CD4-positive, alpha-beta T cell treated with Interferon gamma for 1 hour (primary cell): ENCODE measurements at regions not wholly inside any gene's neighbourhood (a gene's known extent, or its start where the extent isn't known, plus 50 kb on each side); places are given as distances from the start of the nearest gene placed in this dataset.
"Not testable (repeated sequence)": the region's sequence is repeated elsewhere in the genome, so short reads cannot be mapped to it uniquely, and the experiment has no call there.

ENCODE experiments used
- DNase-seq: peaks from one replicate; pipeline ENCODE4 v3.0.0-alpha.2; 2020

DNA sequence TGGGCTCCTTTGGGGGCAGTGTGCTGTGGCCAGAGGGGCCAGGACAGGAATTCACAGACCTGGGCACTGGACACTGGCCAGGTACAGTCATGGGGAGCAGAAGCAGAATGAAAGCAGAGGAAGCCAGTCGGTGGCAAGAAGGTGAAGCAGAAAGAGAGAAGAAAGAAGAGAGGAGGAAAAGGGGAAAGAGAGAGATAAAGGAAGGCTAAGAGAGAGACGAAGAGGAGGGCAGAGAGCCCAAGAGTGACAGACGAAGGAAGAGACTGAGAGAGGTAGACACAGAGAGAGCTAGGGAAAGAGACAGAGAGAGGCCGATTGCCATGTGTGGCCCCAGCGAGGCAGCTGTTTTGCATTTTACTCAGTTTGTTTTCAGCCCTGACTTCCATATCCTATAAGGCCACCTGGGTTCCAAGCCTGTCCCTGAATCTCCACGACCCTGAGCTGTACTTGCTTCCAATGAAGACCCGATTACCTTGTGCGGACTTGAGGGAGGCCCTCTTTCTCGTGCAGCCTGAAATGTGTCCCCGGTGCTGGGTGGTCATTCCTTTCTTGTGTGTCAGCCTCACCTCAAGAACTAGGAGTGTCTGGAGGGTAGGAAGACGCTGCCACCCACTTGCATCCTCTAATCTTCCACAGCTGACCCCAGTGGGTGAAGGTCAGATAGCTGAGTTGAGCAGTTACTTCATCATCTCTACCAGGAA lies 73.9 kb downstream of the LSM3 start:
- DNase-seq, result no peak

DNA sequence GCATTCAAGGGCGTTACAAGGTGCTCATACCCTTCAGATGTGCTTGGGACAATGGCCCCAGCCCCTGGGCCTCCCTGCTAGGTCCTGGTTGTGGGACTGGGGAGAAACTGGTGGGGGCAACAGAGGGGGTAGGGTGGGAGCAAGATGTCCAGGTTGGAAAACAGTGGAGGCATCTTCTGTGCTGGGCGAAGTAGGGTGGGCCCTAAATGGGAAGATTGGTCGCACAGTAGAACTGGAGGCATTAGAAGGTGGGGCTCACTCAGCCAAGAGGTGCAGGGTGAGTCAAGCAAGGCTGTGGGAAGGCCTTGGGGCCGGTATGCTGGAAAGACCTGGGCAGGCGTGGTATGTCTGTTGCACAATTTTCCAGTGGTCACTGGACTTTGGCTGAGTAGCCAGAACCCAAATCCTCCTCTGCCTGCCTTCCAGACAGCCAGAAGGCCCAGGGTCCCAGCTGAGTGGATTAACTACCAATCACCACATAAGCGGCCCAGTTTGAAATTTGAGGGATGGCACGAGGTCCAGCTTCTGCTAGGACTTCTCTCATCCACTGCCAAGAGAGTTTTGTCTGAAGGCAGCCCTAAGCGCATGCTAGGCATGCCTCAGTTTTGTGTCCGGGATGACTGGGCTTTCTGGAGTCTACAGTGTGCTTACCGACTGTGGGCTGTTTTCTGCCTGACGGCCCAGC lies 74.5 kb downstream of the LSM3 start:
- DNase-seq, result no peak

GRCh38 chr3:14253707-14254382 lies 75.2 kb downstream of the LSM3 start:
- no peak for DNase-seq

- no peak for DNase-seq
Measured at GRCh38 chr3:14254812-14255702, 76.4 kb downstream of the LSM3 start.

GRCh38 chr3:14256046-14256445 lies 77.4 kb downstream of the LSM3 start:
- no peak for DNase-seq

DNA sequence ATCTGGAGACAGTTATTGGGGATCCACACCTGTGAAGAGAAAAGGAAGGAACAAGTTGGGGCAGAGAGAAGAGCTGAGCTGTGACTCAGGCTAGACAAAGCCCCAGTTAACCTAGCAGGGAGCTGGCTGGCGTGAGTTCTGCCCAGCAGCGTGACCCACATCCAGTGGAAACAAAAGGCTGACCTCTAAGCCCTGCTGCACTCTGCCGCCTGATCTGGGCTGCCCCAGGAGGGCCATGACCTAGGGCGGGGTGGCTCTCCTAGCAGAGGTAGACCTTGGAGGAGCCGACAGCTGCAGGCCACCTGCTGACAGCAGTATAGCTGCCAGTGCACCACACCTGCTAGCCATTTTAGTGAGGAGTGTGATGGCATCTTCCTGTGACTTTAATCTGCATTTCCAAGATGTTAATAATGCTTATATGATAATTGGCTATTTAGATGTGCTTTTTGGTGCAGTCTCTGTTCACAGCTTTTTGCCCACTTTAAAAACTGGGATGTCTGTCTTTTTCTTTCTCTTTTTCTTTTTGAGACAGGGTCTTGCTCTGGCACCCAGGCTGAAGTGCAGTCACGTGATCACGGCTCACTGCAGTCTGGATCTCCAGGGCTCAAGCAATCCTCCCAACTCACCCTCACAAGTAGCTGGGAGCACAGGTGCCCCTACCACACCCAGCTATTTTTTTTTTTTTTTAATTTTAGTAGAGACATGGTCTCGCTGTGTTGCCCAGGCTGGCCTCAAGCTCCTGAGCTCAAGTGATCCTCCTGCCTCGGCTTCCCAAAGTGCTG lies 78.1 kb downstream of the LSM3 start:
- no peak for DNase-seq

GRCh38 chr3:14258906-14259904 lies 80.6 kb downstream of the LSM3 start:
- no peak for DNase-seq

DNA sequence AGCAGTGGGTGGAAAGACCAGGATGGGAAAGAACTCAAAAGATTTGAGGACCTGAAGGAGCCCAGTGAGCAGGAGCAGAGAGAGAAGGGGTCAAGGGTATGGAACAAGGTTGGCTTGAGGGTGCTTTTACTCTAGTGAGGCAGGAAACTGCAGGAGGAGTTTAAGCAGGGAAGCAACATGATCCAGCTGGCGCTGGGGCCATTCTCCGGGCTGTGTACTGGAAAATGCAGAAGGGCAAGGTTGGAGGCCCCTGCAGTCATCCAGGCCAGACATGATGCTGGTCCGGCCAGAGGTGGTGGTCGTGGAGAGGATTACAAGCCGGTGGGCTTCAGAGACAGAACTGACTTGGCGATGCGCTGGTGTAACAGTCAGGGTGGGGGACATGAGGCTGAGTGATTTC lies 81.8 kb downstream of the LSM3 start:
- DNase-seq, result no peak

GRCh38 chr3:14261229-14261628 lies 82.6 kb downstream of the LSM3 start:
- DNase-seq, result peak; percentile 62

GRCh38 chr3:14262212-14262611 lies 83.6 kb downstream of the LSM3 start:
- DNase-seq, result no peak

GRCh38 chr3:14262867-14263266 lies 84.2 kb downstream of the LSM3 start:
- DNase-seq, result no peak

DNA sequence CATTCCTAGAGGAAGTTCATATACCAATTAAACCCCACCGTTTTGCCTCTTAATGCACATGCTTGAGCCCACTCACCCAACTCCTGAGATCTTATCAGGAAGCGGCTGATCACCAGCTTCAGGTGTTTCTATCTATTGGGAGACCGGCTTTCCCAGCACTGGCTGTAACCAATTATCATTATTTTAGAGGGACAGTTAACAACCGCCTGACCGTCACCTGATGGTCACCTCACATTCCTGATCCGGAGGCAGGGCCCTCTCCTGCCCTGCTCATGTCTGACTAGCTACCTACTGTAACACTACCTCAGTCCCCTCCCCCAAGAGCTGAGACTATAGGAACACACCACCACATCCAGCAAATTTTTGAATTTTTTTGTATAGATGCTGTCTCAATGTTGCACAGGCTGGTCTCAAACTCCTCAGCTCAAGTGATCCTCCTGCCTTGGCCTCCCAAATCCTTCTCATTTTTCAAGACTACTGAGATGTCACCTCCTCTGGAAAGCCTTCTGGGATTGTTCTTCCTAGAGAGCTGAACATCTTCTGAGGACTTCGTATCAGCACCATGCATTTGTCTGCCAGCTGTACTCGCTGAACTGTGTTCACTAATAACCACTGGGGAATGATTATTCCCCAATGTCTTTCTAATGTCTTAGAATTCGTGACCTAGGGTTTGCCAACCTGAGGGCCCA lies 84.8 kb downstream of the LSM3 start:
- no peak for DNase-seq

GRCh38 chr3:14265246-14265962 lies 86.8 kb downstream of the LSM3 start:
- no peak for DNase-seq

- no peak for DNase-seq
Measured at GRCh38 chr3:14266361-14266760, 87.7 kb downstream of the LSM3 start.

GRCh38 chr3:14267976-14268375 lies 89.4 kb downstream of the LSM3 start:
- no peak for DNase-seq

DNA sequence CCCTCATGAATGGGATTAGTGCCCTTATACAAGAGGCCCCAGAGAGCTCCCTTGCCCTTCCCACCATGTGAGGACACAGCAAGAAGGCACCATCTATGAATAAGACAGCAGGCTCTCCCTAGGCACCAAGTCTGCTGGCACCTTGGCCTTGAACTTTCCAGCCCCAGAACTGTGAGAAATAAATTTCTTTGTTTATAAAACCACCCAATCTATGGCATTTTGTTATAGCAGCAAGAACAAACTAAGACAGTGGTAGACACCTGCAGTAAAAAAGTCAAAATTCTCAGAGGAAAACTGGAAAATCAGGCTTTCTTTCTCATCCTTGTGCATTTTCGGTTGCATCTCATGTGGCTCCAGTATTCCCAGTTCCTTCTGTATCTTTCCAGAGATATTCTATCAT lies 90.3 kb downstream of the LSM3 start:
- no peak for DNase-seq

GRCh38 chr3:14272041-14272958 lies 93.7 kb downstream of the LSM3 start:
- DNase-seq, result not testable (repeated sequence)

DNA sequence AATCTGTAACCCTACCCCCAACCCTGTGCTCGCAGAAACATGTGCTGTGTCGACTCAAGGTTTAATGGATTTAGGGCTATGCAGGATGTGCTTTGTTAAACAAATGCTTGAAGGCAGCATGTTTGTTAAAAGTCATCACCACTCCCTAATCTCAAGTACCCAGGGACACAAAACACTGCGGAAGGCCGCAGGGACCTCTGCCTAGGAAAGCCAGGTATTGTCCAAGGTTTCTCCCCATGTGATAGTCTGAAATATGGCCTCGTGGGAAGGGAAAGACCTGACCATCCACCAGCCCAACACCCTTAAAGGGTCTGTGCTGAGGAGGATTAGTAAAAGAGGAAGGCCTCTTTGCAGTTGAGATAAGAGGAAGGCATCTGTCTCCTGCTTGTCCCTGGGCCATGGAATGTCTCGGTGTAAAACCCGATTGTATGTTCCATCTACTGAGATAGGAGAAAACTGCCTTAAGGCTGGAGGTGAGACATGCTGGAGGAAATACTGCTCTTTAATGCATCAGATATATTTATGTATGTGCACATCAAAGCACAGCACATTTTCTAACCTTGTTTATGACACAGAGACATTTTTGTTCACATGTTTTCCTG lies 94.4 kb downstream of the LSM3 start:
- not testable (repeated sequence) for DNase-seq
